GM19351 (cell line): ENCODE measurements at regions not wholly inside any gene's neighbourhood (a gene's known extent, or its start where the extent isn't known, plus 50 kb on each side); places are given as distances from the start of the nearest gene placed in this dataset.

Source experiments
- ATAC-seq: cut with Tn5 transposase; IDR thresholded peaks from one replicate; pipeline ENCODE4 v1.9.1; 2021; ENCODE audit warnings: mild to moderate bottlenecking, moderate library complexity; ENCODE audit not compliant: unreplicated experiment

GRCh38 chr2:38509947-38510326 lies 92.8 kb downstream of the HNRNPLL start:
- ATAC-seq, result no peak

GRCh38 chr2:38509314-38509946 lies 93.3 kb downstream of the HNRNPLL start:
- ATAC-seq, result no peak

- ATAC-seq, result peak; percentile 90
Measured at GRCh38 chr2:38508311-38509039, 94.3 kb downstream of the HNRNPLL start.

- no peak for ATAC-seq
Measured at GRCh38 chr2:38507712-38508111, 95.0 kb downstream of the HNRNPLL start.

- ATAC-seq, result no peak
Measured at GRCh38 chr2:38505779-38506178, 96.9 kb downstream of the HNRNPLL start.

GRCh38 chr2:38504169-38504568 lies 98.6 kb downstream of the HNRNPLL start:
- ATAC-seq, result no peak

GRCh38 chr2:38502107-38502506 lies 100.6 kb downstream of the HNRNPLL start:
- no peak for ATAC-seq

GRCh38 chr2:38500283-38500634 lies 102.5 kb downstream of the HNRNPLL start:
- no peak for ATAC-seq

- no peak for ATAC-seq
Measured at GRCh38 chr2:38499548-38500282, 103.0 kb downstream of the HNRNPLL start.

- peak; percentile 83 for ATAC-seq
Measured at GRCh38 chr2:38498045-38498481, 104.7 kb downstream of the HNRNPLL start.

GRCh38 chr2:38497670-38498037 lies 105.1 kb downstream of the HNRNPLL start:
- no peak for ATAC-seq

GRCh38 chr2:38496927-38497669 lies 105.6 kb downstream of the HNRNPLL start:
- ATAC-seq, result no peak

GRCh38 chr2:38495880-38496279 lies 106.8 kb downstream of the HNRNPLL start:
- no peak for ATAC-seq

GRCh38 chr2:38494394-38494793 lies 108.3 kb downstream of the HNRNPLL start:
- no peak for ATAC-seq

GRCh38 chr2:38492042-38492615 lies 110.6 kb downstream of the HNRNPLL start:
- ATAC-seq, result no peak

GRCh38 chr2:38491436-38491835 lies 111.3 kb downstream of the HNRNPLL start:
- ATAC-seq, result no peak

- ATAC-seq, result no peak
Measured at GRCh38 chr2:38489846-38490245, 112.8 kb upstream of the ATL2 start.

GRCh38 chr2:38487852-38488251 lies 110.8 kb upstream of the ATL2 start:
- ATAC-seq, result no peak

- no peak for ATAC-seq
Measured at GRCh38 chr2:38486213-38487026, 109.3 kb upstream of the ATL2 start.

GRCh38 chr2:38485734-38486133 lies 108.7 kb upstream of the ATL2 start:
- peak; percentile 100 for ATAC-seq
